Activated CD8-positive, alpha-beta T cell treated with anti-CD3 and anti-CD28 coated beads for 36 hours (primary cell): ENCODE measurements at regions not wholly inside any gene's neighbourhood (a gene's known extent, or its start where the extent isn't known, plus 50 kb on each side); places are given as distances from the start of the nearest gene placed in this dataset.
"Not testable (repeated sequence)": the region's sequence is repeated elsewhere in the genome, so short reads cannot be mapped to it uniquely, and the experiment has no call there.

Source experiments
- ATAC-seq: fragments of 200-7000 bp; cut with Tn5 transposase; one replicate; pipeline ENCODE4 v1.10.0; 2021; ENCODE audit warnings: mild to moderate bottlenecking, moderate library complexity
- CTCF ChIA-PET: fragments of 350-600 bp; sonication (Branson Sonifier 250); formaldehyde crosslinking; loops from one replicate; lab custom pipeline; 2021; ENCODE audit warnings: antibody characterized with exemption; lab: Charles Lee
- POLR2A ChIA-PET: fragments of 350-600 bp; sonication (Branson Sonifier 250); formaldehyde crosslinking; loops from one replicate; lab custom pipeline; 2021; ENCODE audit warnings: antibody characterized with exemption; lab: Charles Lee
- DNase-seq: peaks from one replicate; pipeline ENCODE4 v3.0.0-alpha.2; 2020
- H3K27ac Mint-ChIP-seq: one replicate; pipeline ENCODE4 v1.8.0; 2021; ENCODE audit warnings: mild to moderate bottlenecking, mixed read lengths
- H3K27me3 Mint-ChIP-seq: one replicate; pipeline ENCODE4 v1.8.0; 2021; ENCODE audit warnings: mixed read lengths
- H3K36me3 Mint-ChIP-seq: one replicate; pipeline ENCODE4 v1.8.0; 2021; ENCODE audit warnings: low read depth, mixed read lengths
- H3K4me1 Mint-ChIP-seq: one replicate; pipeline ENCODE4 v1.8.0; 2021; ENCODE audit warnings: low read depth, mixed read lengths
- H3K4me3 Mint-ChIP-seq: one replicate; pipeline ENCODE4 v1.8.0; 2021; ENCODE audit warnings: mild to moderate bottlenecking, moderate library complexity, mixed read lengths
- H3K9me3 Mint-ChIP-seq: one replicate; pipeline ENCODE4 v1.8.0; 2021; ENCODE audit warnings: mixed read lengths
- intact Hi-C: fragments of 100-400 bp; cut with micrococcal nuclease; formaldehyde crosslinking; loops from one replicate; pipeline ENCODE4 v1.10.0; 2022
- TF ChIP-seq, protein P1 (sequence below): fragments of 200-600 bp; IDR thresholded peaks from one replicate; pipeline ENCODE4 v1.8.0; 2022; ENCODE audit warnings: antibody characterized with exemption, mild to moderate bottlenecking

DNA sequence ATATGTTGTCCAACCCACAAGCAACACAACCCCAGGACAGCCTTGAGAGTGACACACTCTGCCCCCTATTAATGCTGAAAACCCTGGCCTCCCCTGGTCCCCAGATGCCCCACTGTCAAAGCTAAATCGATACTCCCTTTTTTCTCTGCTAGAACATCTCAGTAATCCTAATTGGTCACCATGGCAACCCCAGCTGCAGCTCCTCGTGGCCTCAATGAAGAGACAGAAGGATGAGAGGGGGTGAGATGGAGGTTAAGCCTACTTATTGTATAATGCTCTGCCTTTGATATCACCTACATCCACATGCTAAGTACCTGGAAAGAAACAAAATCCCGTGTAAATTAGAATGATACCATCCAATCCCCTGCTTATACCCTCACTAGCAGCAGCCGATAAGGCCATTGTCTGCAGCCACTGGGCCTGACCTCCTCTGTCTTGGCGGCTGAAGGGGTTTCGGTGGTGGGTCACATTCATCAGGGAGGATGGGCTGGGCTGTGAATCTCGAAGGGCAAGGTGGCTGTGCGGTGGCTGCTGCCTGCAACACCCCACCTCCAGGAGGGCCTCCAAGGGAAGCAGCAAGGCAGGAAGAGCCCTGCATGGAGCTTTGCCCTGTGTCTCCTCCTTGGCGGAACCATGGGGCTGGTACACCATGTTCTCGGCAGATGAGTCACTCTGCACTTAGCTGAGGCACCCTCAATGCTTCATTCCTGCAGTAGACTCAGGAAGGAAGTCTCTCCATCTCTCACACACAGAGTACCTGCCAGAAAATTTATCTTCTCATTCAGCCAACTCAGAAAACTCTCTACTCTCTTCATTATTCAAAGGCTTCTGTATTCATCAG lies 399.5 kb downstream of the BUD13 start:
- Mint-ChIP-seq H3K4me3 (no peak overlapping the region), H3K27ac (no peak overlapping the region), H3K27me3 (no peaks in the 10 kb centered on the region), H3K36me3 (no peaks in the 10 kb centered on the region), H3K9me3 (no peaks in the 10 kb centered on the region), H3K4me1 (no peaks in the 10 kb centered on the region)
- ChIA-PET CTCF (no interaction called here), POLR2A (interaction anchor here (1.1 kb wide), 1 partner anchor 15 kb away, joined by 3 read pairs; no protein-coding TSS in a partner anchor)
- intact Hi-C loops, result no loop called here
- DNase-seq (no peak), ATAC-seq (no peak)
- TF ChIP-seq, protein P1, sequence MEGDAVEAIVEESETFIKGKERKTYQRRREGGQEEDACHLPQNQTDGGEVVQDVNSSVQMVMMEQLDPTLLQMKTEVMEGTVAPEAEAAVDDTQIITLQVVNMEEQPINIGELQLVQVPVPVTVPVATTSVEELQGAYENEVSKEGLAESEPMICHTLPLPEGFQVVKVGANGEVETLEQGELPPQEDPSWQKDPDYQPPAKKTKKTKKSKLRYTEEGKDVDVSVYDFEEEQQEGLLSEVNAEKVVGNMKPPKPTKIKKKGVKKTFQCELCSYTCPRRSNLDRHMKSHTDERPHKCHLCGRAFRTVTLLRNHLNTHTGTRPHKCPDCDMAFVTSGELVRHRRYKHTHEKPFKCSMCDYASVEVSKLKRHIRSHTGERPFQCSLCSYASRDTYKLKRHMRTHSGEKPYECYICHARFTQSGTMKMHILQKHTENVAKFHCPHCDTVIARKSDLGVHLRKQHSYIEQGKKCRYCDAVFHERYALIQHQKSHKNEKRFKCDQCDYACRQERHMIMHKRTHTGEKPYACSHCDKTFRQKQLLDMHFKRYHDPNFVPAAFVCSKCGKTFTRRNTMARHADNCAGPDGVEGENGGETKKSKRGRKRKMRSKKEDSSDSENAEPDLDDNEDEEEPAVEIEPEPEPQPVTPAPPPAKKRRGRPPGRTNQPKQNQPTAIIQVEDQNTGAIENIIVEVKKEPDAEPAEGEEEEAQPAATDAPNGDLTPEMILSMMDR, result no peak

DNA sequence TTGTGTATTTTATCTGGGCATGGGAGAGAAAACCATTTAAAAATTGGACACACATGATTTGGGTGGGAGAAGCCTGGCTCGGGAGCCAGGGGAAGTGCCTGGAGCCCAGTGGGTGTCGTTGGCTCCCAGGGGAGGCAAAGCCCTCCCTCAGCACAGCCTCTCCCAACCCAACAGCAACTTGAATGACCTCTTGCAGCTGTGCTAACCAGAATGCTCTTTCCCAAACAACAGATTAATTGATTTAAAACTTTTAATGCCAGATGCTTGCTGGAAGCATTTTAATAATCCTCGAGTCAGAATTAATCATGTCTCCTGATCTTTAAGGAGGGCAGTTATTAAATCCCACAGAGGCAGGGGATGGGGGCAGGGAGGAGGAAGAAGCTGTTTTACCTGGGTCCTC lies 401.6 kb downstream of the BUD13 start:
- H3K27me3 Mint-ChIP-seq, result no peaks in the 10 kb centered on the region
- no peaks in the 10 kb centered on the region for H3K9me3 Mint-ChIP-seq
- H3K4me1 Mint-ChIP-seq, result no peaks in the 10 kb centered on the region
- intact Hi-C loops, result no loop called here
- no peaks in the 10 kb centered on the region for H3K36me3 Mint-ChIP-seq
- TF ChIP-seq, protein P1, result no peak
- CTCF ChIA-PET, result no interaction called here
- ATAC-seq (no peak), DNase-seq (no peak)
- H3K27ac Mint-ChIP-seq, result no peak overlapping the region
- no peak overlapping the region for H3K4me3 Mint-ChIP-seq
- POLR2A ChIA-PET, result no interaction called here

DNA sequence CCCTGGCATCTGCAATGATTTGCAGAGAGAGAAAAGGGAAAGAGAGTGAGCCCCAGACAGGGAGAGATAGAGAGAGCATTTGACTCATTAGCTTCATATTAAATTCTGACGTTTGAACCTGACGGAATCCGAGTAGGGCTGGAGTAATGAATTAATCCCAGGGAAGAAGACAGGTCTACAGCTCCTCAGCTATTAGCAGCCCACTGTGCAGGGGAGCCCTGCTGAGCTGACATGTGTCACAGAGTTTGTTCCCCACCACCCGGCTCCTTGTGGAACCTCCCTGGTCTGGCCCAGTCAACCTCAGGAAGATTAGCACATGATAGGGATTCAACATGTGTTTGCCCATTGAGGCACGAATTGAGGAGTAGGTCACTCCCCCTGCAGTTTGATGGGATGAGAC lies 404.0 kb downstream of the BUD13 start:
- H3K27ac Mint-ChIP-seq, result no peak overlapping the region
- intact Hi-C loops, result no loop called here
- H3K4me1 Mint-ChIP-seq, result no peaks in the 10 kb centered on the region
- no peaks in the 10 kb centered on the region for H3K36me3 Mint-ChIP-seq
- no peaks in the 10 kb centered on the region for H3K9me3 Mint-ChIP-seq
- ChIA-PET CTCF (no interaction called here), POLR2A (no interaction called here)
- no peaks in the 10 kb centered on the region for H3K27me3 Mint-ChIP-seq
- DNase-seq (no peak), ATAC-seq (no peak)
- no peak overlapping the region for H3K4me3 Mint-ChIP-seq
- TF ChIP-seq, protein P1, result no peak

DNA sequence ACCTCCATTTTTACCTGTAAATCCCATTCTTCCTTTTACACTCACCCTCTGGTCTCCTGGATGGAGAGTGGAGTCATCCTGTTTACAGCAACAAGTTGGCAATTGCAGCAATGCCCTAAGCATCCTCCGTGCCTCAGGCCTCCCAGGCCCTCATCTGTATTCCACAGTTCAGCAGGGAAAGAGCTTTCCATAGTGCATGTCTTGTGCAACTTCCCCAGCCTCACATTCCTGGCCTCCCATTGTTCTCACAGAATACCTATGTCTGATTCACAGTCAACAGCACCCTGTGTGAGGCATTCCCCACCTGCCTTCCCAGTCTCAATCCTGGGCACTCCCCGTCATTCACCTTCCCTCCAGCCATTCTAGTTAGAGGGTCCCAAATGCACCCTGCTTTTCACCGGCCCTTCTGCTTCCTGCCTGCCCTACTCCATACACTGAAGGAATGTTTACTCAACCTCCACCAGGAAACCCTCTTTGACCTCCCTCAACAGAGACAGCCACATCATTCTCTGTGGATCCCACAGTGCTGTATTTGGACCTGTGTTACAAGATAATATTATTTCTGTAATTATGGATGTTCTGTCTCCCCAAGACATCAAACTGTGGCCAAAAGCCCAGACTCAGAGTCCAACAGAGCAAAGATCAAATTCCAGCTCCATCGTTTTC lies 405.7 kb downstream of the BUD13 start:
- Mint-ChIP-seq H3K27ac (no peak overlapping the region), H3K27me3 (no peaks in the 10 kb centered on the region), H3K9me3 (no peaks in the 10 kb centered on the region), H3K4me1 (no peaks in the 10 kb centered on the region), H3K36me3 (no peaks in the 10 kb centered on the region), H3K4me3 (no peak overlapping the region)
- TF ChIP-seq, protein P1, result no peak
- ChIA-PET POLR2A (no interaction called here), CTCF (no interaction called here)
- ATAC-seq (no peak), DNase-seq (no peak)
- intact Hi-C loops, result no loop called here

DNA sequence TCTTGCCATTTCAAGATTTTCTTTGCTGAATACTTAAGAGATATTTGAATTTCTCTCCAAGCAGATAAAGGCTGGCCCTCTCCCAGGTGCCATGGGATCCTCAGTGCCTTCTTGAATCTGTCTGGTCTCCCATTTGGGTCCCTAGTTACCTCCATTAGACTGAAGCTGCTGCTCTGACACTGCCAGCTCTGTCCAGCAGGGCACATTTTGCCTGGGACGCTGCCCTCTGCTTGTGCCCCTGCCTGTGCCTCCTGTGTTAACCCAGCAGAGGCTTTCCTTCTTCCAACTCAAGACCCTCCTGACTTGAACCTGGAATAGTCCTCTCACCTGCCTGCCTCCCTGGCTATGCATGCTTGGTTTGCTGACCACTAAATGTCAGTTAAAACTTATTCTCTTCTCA lies 406.3 kb downstream of the BUD13 start:
- H3K27me3 Mint-ChIP-seq, result no peaks in the 10 kb centered on the region
- no peaks in the 10 kb centered on the region for H3K36me3 Mint-ChIP-seq
- no peaks in the 10 kb centered on the region for H3K4me1 Mint-ChIP-seq
- DNase-seq (no peak), ATAC-seq (no peak)
- H3K27ac Mint-ChIP-seq, result no peak overlapping the region
- TF ChIP-seq, protein P1, result no peak
- intact Hi-C loops, result no loop called here
- POLR2A ChIA-PET, result no interaction called here
- H3K4me3 Mint-ChIP-seq, result no peak overlapping the region
- no peaks in the 10 kb centered on the region for H3K9me3 Mint-ChIP-seq
- CTCF ChIA-PET, result no interaction called here

DNA sequence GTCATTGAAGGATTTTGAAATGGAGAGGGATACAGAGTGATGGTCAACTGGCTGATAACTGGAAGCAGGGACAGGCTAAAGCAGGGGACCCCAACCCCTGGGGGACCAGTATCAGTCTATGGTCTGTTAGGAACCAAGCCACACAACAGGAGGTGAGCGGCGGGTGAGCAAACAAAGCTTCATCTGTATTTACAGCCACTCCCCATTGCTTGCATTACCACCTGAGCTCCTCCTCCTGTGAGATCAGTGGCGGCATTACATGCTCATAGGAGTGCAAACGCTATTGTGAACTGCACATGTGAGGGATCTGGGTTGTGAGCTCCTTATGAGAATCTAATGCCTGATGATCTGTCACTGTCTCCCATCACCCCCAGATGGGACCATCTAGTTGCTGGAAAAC lies 407.9 kb downstream of the BUD13 start:
- H3K27me3 Mint-ChIP-seq, POLR2A ChIA-PET, intact Hi-C loops, H3K4me1 Mint-ChIP-seq, H3K36me3 Mint-ChIP-seq, H3K4me3 Mint-ChIP-seq, H3K9me3 Mint-ChIP-seq, CTCF ChIA-PET, DNase-seq, ATAC-seq, H3K27ac Mint-ChIP-seq: not testable (repeated sequence)
